ENCODE measurements at regions not wholly inside any gene's neighbourhood (a gene's known extent, or its start where the extent isn't known, plus 50 kb on each side); places are given as distances from the start of the nearest gene placed in this dataset.

- no peak for TF ChIP-seq CTCF (IDR thresholded peaks at IDR 0.05)
- TF ChIP-seq POLR2A (IDR thresholded peaks at IDR 0.05) = no peak
These were observed 546.1 kb downstream of the ZNF608 start for GRCh38 chr5:124200381-124200780.

All from right lobe of liver (tissue), 4 donors.